ENCODE measurements at regions not wholly inside any gene's neighbourhood (a gene's known extent, or its start where the extent isn't known, plus 50 kb on each side); places are given as distances from the start of the nearest gene placed in this dataset.

DNA sequence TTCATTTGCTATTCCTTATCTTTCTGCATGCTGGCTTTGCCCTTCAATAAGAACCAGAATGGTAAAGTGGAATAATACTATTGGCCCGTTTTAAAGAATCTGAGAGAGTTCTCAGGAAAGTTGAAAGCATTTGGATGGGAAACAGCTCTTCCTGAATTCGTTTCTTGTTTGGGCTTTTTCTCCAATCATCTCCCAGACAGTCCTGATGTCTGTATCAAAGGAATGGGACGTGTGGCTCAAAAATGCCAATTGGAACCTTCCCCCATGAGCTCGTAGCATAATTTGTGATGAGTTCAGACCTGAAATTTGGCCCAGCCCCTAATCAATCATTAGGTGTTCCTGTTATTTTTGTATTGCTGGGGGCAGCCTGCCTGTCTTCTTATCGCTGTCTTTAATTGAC is 75.8 kb upstream of the BACH2 start:
- TF ChIP-seq, protein P1, sequence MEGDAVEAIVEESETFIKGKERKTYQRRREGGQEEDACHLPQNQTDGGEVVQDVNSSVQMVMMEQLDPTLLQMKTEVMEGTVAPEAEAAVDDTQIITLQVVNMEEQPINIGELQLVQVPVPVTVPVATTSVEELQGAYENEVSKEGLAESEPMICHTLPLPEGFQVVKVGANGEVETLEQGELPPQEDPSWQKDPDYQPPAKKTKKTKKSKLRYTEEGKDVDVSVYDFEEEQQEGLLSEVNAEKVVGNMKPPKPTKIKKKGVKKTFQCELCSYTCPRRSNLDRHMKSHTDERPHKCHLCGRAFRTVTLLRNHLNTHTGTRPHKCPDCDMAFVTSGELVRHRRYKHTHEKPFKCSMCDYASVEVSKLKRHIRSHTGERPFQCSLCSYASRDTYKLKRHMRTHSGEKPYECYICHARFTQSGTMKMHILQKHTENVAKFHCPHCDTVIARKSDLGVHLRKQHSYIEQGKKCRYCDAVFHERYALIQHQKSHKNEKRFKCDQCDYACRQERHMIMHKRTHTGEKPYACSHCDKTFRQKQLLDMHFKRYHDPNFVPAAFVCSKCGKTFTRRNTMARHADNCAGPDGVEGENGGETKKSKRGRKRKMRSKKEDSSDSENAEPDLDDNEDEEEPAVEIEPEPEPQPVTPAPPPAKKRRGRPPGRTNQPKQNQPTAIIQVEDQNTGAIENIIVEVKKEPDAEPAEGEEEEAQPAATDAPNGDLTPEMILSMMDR (IDR thresholded peaks at IDR 0.05) = no peak
- TF ChIP-seq POLR2A (IDR thresholded peaks at IDR 0.05) = no peak
